WTC11 (cell line): ENCODE measurements at regions not wholly inside any gene's neighbourhood (a gene's known extent, or its start where the extent isn't known, plus 50 kb on each side); places are given as distances from the start of the nearest gene placed in this dataset.

ENCODE experiments used
- ATAC-seq: fragments of 200-7000 bp; cut with Tn5 transposase; 2 replicates; pipeline ENCODE4 v1.10.0; 2021; ENCODE audit warnings: mild to moderate bottlenecking, moderate library complexity
- CTCF ChIA-PET: fragments of 300-600 bp; sonication (Branson Sonifier 250); formaldehyde crosslinking; loops from one replicate; lab custom pipeline; 2021; ENCODE audit warnings: antibody characterized with exemption; lab: Charles Lee
- POLR2A ChIA-PET: fragments of 350-600 bp; sonication (Branson Sonifier 250); formaldehyde crosslinking; loops from one replicate; lab custom pipeline; 2021; ENCODE audit warnings: antibody characterized with exemption; lab: Charles Lee
- DNase-seq: peaks from one replicate; pipeline ENCODE4 v3.0.0; 2021; ENCODE audit warnings: low spot score
- H3K27ac Mint-ChIP-seq: 2 replicates; pipeline ENCODE4 v1.8.0; 2021; ENCODE audit warnings: mixed read lengths
- H3K27me3 Mint-ChIP-seq: 2 replicates; pipeline ENCODE4 v1.8.0; 2021; ENCODE audit warnings: low read depth, mild to moderate bottlenecking, moderate library complexity, mixed read lengths
- H3K36me3 Mint-ChIP-seq: 2 replicates; pipeline ENCODE4 v1.8.0; 2021; ENCODE audit warnings: mixed read lengths
- H3K4me1 Mint-ChIP-seq: 2 replicates; pipeline ENCODE4 v1.8.0; 2022; ENCODE audit warnings: mixed read lengths
- H3K4me3 Mint-ChIP-seq: 2 replicates; pipeline ENCODE4 v1.8.0; 2021; ENCODE audit warnings: mild to moderate bottlenecking, moderate library complexity, mixed read lengths
- H3K9me3 Mint-ChIP-seq: 2 replicates; pipeline ENCODE4 v1.8.0; 2021; ENCODE audit warnings: mixed read lengths
- ATF1 ChIP-seq: sonication (generic); formaldehyde crosslinking; IDR thresholded peaks from 2 replicates; pipeline ENCODE4 v1.8.1; 2023; ENCODE audit warnings: mild to moderate bottlenecking, moderate library complexity, missing genetic modification reagents
- CBFB ChIP-seq: sonication (generic); formaldehyde crosslinking; IDR thresholded peaks from 2 replicates; pipeline ENCODE4 v1.8.1; 2022; ENCODE audit warnings: mild to moderate bottlenecking, low read depth, missing genetic modification reagents
- CREB1 ChIP-seq: sonication (generic); formaldehyde crosslinking; IDR thresholded peaks from 2 replicates; pipeline ENCODE4 v1.8.0; 2023; ENCODE audit warnings: mild to moderate bottlenecking, missing genetic modification reagents
- ELF4 ChIP-seq: sonication (generic); formaldehyde crosslinking; IDR thresholded peaks from 2 replicates; pipeline ENCODE4 v1.8.1; 2022; ENCODE audit warnings: low read depth, mild to moderate bottlenecking, moderate library complexity, missing genetic modification reagents
- GABPB1 ChIP-seq: sonication (generic); formaldehyde crosslinking; IDR thresholded peaks from 2 replicates; pipeline ENCODE4 v1.8.1; 2023; ENCODE audit warnings: mild to moderate bottlenecking, missing genetic modification reagents
- JUN ChIP-seq: sonication (generic); formaldehyde crosslinking; IDR thresholded peaks from 2 replicates; pipeline ENCODE4 v1.8.0; 2023; ENCODE audit warnings: mild to moderate bottlenecking, missing genetic modification reagents
- NFE2L1 ChIP-seq: sonication (generic); formaldehyde crosslinking; IDR thresholded peaks from 2 replicates; pipeline ENCODE4 v1.8.1; 2023; ENCODE audit warnings: missing genetic modification reagents
- NR2C2 ChIP-seq: sonication (generic); formaldehyde crosslinking; IDR thresholded peaks from 2 replicates; pipeline ENCODE4 v1.8.0; 2022; ENCODE audit warnings: mild to moderate bottlenecking, missing genetic modification reagents
- SMAD3 ChIP-seq: sonication (generic); formaldehyde crosslinking; IDR thresholded peaks from 2 replicates; pipeline ENCODE4 v1.8.0; 2022; ENCODE audit warnings: missing genetic modification reagents, mild to moderate bottlenecking, borderline replicate concordance
- TEAD4 ChIP-seq: sonication (generic); formaldehyde crosslinking; IDR thresholded peaks from 2 replicates; pipeline ENCODE4 v1.8.0; 2022; ENCODE audit warnings: mild to moderate bottlenecking, missing genetic modification reagents
- TP53 ChIP-seq: sonication (generic); formaldehyde crosslinking; IDR thresholded peaks from 2 replicates; pipeline ENCODE4 v1.8.1; 2023; ENCODE audit warnings: mild to moderate bottlenecking, missing genetic modification reagents
- ZNF219 ChIP-seq: sonication (generic); formaldehyde crosslinking; IDR thresholded peaks from 2 replicates; pipeline ENCODE4 v1.8.0; 2023; ENCODE audit warnings: missing genetic modification reagents, mild to moderate bottlenecking, borderline replicate concordance
- ZNF232 ChIP-seq: sonication (generic); formaldehyde crosslinking; IDR thresholded peaks from 2 replicates; pipeline ENCODE4 v1.8.0; 2022; ENCODE audit warnings: mild to moderate bottlenecking, missing genetic modification reagents
- ZNF263 ChIP-seq: sonication (generic); formaldehyde crosslinking; IDR thresholded peaks from 2 replicates; pipeline ENCODE4 v1.8.1; 2022; ENCODE audit warnings: low read depth, mild to moderate bottlenecking, moderate library complexity, missing genetic modification reagents
- ZNF317 ChIP-seq: sonication (generic); formaldehyde crosslinking; IDR thresholded peaks from 2 replicates; pipeline ENCODE4 v1.8.1; 2023; ENCODE audit warnings: low read depth, mild to moderate bottlenecking, moderate library complexity, missing genetic modification reagents, borderline replicate concordance
- ZNF671 ChIP-seq: fragments of 250-450 bp; sonication (Bioruptor Pico); IDR thresholded peaks from 2 replicates; pipeline ENCODE4 v1.8.0; 2021; ENCODE audit warnings: mild to moderate bottlenecking
- TF ChIP-seq, protein P1 (sequence below): fragments of 250-450 bp; sonication (Bioruptor Pico); IDR thresholded peaks from 2 replicates; pipeline ENCODE4 v1.9.0; 2021; ENCODE audit warnings: mild to moderate bottlenecking
- TF ChIP-seq, protein P2 (sequence below): sonication (generic); formaldehyde crosslinking; IDR thresholded peaks from 2 replicates; pipeline ENCODE4 v1.8.1; 2022; ENCODE audit warnings: mild to moderate bottlenecking, moderate library complexity, missing genetic modification reagents
- TF ChIP-seq, protein P3 (sequence below): sonication (generic); formaldehyde crosslinking; IDR thresholded peaks from 2 replicates; pipeline ENCODE4 v1.8.1; 2023; ENCODE audit warnings: mild to moderate bottlenecking, missing genetic modification reagents, moderate library complexity
- TF ChIP-seq, protein P4 (sequence below): fragments of 200-600 bp; IDR thresholded peaks from 2 replicates; pipeline ENCODE4 v1.8.0; 2022; ENCODE audit warnings: antibody characterized with exemption
- TF ChIP-seq, protein P5 (sequence below): sonication (generic); formaldehyde crosslinking; conservative IDR thresholded peaks from 2 replicates; pipeline ENCODE4 v1.8.1; 2022; ENCODE audit warnings: mild to moderate bottlenecking, missing genetic modification reagents
- TF ChIP-seq, protein P6 (sequence below): sonication (generic); formaldehyde crosslinking; IDR thresholded peaks from 2 replicates; pipeline ENCODE4 v1.8.1; 2023; ENCODE audit warnings: mild to moderate bottlenecking, missing genetic modification reagents, borderline replicate concordance

DNA sequence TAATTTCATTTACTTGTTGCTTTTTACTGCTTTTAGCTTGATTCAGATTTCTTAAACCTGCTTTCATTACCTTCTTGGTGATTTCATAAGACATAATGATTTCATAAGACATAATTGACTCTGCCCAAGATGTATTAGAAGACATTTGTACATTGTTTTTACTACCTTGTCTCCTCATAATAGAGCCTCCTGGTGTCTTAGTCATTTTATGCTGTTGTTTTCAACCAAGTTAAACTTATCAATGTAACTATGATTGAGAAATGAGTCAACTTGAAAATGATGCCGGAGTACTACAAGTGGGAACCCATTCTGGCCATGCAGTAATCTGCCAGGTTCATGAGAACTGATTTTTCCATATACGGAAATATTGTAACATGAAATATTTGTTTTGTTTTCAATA lies 573.6 kb downstream of the MMUT start:
- POLR2A ChIA-PET = no interaction called here
- Mint-ChIP-seq H3K36me3 (no peaks in the 10 kb centered on the region), H3K9me3 (peaks cover 6% of the 10 kb centered on the region), H3K4me3 (no peak overlapping the region), H3K27me3 (no peaks in the 10 kb centered on the region), H3K4me1 (no peaks in the 10 kb centered on the region), H3K27ac (no peak overlapping the region)
- TF ChIP-seq, protein P1, sequence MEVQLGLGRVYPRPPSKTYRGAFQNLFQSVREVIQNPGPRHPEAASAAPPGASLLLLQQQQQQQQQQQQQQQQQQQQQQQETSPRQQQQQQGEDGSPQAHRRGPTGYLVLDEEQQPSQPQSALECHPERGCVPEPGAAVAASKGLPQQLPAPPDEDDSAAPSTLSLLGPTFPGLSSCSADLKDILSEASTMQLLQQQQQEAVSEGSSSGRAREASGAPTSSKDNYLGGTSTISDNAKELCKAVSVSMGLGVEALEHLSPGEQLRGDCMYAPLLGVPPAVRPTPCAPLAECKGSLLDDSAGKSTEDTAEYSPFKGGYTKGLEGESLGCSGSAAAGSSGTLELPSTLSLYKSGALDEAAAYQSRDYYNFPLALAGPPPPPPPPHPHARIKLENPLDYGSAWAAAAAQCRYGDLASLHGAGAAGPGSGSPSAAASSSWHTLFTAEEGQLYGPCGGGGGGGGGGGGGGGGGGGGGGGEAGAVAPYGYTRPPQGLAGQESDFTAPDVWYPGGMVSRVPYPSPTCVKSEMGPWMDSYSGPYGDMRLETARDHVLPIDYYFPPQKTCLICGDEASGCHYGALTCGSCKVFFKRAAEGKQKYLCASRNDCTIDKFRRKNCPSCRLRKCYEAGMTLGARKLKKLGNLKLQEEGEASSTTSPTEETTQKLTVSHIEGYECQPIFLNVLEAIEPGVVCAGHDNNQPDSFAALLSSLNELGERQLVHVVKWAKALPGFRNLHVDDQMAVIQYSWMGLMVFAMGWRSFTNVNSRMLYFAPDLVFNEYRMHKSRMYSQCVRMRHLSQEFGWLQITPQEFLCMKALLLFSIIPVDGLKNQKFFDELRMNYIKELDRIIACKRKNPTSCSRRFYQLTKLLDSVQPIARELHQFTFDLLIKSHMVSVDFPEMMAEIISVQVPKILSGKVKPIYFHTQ (CRISPR knock-in tag) = no peak
- TF ChIP-seq CREB1 (CRISPR knock-in tag) (no peak), NR2C2 (CRISPR knock-in tag) (no peak), ZNF232 (no peak), ZNF263 (no peak), SMAD3 (CRISPR knock-in tag) (no peak), JUN (CRISPR knock-in tag) (no peak), ATF1 (CRISPR knock-in tag) (no peak), ELF4 (no peak), TP53 (CRISPR knock-in tag) (no peak)
- TF ChIP-seq, protein P2, sequence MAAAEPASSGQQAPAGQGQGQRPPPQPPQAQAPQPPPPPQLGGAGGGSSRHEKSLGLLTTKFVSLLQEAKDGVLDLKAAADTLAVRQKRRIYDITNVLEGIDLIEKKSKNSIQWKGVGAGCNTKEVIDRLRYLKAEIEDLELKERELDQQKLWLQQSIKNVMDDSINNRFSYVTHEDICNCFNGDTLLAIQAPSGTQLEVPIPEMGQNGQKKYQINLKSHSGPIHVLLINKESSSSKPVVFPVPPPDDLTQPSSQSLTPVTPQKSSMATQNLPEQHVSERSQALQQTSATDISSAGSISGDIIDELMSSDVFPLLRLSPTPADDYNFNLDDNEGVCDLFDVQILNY = no peak
- TF ChIP-seq, protein P3, sequence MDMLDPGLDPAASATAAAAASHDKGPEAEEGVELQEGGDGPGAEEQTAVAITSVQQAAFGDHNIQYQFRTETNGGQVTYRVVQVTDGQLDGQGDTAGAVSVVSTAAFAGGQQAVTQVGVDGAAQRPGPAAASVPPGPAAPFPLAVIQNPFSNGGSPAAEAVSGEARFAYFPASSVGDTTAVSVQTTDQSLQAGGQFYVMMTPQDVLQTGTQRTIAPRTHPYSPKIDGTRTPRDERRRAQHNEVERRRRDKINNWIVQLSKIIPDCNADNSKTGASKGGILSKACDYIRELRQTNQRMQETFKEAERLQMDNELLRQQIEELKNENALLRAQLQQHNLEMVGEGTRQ (CRISPR knock-in tag) = no peak
- CTCF ChIA-PET = no interaction called here
- no peak for ATAC-seq
- no peak for DNase-seq

DNA sequence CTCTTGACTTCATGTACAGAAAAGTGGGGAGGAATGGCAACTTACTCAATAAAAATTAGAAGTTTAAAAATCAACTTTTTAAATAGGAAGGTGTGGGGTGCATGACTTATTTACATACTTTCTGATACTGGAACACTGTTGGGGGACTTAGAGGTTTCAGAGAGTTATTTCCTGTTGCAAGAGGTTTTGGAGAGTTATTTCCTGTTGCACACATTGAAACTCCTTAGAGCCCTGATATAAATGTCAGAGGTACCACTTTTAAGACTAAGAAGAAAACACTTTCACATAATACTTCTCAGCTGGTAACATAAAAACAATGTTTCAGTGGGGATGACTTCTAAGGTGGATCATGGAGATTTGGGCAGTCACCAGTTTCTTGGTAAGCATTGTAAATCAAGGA lies 579.9 kb downstream of the MMUT start:
- H3K9me3 Mint-ChIP-seq = 0 out of 2 replicates have a peak, but pooled peaks cover 3% of the 10 kb centered on the region
- H3K27me3 Mint-ChIP-seq = no peaks in the 10 kb centered on the region
- ChIA-PET POLR2A (no interaction called here), CTCF (no interaction called here)
- TF ChIP-seq ZNF232 = no peak
- no peak for TF ChIP-seq GABPB1 (CRISPR knock-in tag)
- ATAC-seq (no peak), DNase-seq (no peak)
- H3K36me3 Mint-ChIP-seq = no peaks in the 10 kb centered on the region
- no peak overlapping the region for H3K4me3 Mint-ChIP-seq
- H3K27ac Mint-ChIP-seq = no peak overlapping the region
- no peaks in the 10 kb centered on the region for H3K4me1 Mint-ChIP-seq

DNA sequence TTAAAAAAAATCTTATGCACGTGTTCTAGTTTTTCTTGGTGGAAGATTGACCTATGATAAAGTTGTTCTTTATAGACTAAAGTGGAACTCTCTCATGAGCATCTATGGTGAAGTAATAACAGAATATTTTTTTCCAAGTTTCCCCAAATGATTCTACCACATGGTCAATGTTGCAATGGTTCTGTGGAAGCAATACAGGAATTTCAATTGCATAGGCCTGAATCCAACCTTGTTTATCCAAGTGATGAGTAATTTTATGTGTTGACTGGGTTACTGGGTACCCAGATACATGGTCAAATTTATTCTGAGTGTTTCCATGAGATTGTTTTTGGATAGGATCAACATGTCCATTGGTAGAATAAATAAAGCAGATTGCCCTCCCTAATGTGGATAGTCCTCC lies 581.5 kb downstream of the MMUT start:
- Mint-ChIP-seq H3K9me3 (peaks cover 11% of the 10 kb centered on the region), H3K4me1 (no peaks in the 10 kb centered on the region), H3K4me3 (no peak overlapping the region), H3K27ac (no peak overlapping the region), H3K36me3 (no peaks in the 10 kb centered on the region), H3K27me3 (no peaks in the 10 kb centered on the region)
- POLR2A ChIA-PET = no interaction called here
- no peak for DNase-seq
- CTCF ChIA-PET = no interaction called here
- no peak for ATAC-seq
- TF ChIP-seq, protein P4, sequence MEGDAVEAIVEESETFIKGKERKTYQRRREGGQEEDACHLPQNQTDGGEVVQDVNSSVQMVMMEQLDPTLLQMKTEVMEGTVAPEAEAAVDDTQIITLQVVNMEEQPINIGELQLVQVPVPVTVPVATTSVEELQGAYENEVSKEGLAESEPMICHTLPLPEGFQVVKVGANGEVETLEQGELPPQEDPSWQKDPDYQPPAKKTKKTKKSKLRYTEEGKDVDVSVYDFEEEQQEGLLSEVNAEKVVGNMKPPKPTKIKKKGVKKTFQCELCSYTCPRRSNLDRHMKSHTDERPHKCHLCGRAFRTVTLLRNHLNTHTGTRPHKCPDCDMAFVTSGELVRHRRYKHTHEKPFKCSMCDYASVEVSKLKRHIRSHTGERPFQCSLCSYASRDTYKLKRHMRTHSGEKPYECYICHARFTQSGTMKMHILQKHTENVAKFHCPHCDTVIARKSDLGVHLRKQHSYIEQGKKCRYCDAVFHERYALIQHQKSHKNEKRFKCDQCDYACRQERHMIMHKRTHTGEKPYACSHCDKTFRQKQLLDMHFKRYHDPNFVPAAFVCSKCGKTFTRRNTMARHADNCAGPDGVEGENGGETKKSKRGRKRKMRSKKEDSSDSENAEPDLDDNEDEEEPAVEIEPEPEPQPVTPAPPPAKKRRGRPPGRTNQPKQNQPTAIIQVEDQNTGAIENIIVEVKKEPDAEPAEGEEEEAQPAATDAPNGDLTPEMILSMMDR = no peak
- TF ChIP-seq ZNF671 (CRISPR knock-in tag) (no peak), TEAD4 (no peak), NFE2L1 (CRISPR knock-in tag) (no peak), CBFB (CRISPR knock-in tag) (no peak), NR2C2 (CRISPR knock-in tag) (no peak), ZNF219 (CRISPR knock-in tag) (no peak), ZNF317 (CRISPR knock-in tag) (no peak)
- TF ChIP-seq, protein P5, sequence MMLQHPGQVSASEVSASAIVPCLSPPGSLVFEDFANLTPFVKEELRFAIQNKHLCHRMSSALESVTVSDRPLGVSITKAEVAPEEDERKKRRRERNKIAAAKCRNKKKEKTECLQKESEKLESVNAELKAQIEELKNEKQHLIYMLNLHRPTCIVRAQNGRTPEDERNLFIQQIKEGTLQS (CRISPR knock-in tag) = no peak
- TF ChIP-seq, protein P6, sequence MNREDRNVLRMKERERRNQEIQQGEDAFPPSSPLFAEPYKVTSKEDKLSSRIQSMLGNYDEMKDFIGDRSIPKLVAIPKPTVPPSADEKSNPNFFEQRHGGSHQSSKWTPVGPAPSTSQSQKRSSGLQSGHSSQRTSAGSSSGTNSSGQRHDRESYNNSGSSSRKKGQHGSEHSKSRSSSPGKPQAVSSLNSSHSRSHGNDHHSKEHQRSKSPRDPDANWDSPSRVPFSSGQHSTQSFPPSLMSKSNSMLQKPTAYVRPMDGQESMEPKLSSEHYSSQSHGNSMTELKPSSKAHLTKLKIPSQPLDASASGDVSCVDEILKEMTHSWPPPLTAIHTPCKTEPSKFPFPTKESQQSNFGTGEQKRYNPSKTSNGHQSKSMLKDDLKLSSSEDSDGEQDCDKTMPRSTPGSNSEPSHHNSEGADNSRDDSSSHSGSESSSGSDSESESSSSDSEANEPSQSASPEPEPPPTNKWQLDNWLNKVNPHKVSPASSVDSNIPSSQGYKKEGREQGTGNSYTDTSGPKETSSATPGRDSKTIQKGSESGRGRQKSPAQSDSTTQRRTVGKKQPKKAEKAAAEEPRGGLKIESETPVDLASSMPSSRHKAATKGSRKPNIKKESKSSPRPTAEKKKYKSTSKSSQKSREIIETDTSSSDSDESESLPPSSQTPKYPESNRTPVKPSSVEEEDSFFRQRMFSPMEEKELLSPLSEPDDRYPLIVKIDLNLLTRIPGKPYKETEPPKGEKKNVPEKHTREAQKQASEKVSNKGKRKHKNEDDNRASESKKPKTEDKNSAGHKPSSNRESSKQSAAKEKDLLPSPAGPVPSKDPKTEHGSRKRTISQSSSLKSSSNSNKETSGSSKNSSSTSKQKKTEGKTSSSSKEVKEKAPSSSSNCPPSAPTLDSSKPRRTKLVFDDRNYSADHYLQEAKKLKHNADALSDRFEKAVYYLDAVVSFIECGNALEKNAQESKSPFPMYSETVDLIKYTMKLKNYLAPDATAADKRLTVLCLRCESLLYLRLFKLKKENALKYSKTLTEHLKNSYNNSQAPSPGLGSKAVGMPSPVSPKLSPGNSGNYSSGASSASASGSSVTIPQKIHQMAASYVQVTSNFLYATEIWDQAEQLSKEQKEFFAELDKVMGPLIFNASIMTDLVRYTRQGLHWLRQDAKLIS (CRISPR knock-in tag) = no peak
- TF ChIP-seq, protein P3 (CRISPR knock-in tag) = no peak
